Fibroblast of skin of left biceps (primary cell): ENCODE measurements at regions not wholly inside any gene's neighbourhood (a gene's known extent, or its start where the extent isn't known, plus 50 kb on each side); places are given as distances from the start of the nearest gene placed in this dataset.
"Not testable (repeated sequence)": the region's sequence is repeated elsewhere in the genome, so short reads cannot be mapped to it uniquely, and the experiment has no call there.

Experiments
- DNase-seq, 2 experiments: peaks; one replicate each; pipeline ENCODE4 v3.0.0-alpha.2; 2013; ENCODE audit warnings: low read depth in 2 of 2

- DNase-seq, result no peak
These were observed 90.3 kb downstream of the RPL27A start for GRCh38 chr11:8772571-8773519.

GRCh38 chr11:8773916-8774539, 91.4 kb downstream of the RPL27A start:
- DNase-seq, result no peak

GRCh38 chr11:8774916-8775315, 92.3 kb downstream of the RPL27A start:
- DNase-seq, result not testable (repeated sequence)

- no peak for DNase-seq
These were observed 92.7 kb downstream of the RPL27A start for GRCh38 chr11:8775332-8775731.

- no peak for DNase-seq
These were observed 93.1 kb downstream of the RPL27A start for GRCh38 chr11:8775734-8776133.

GRCh38 chr11:8776209-8776608, 93.6 kb downstream of the RPL27A start:
- no peak for DNase-seq

- no peak for DNase-seq
These were observed 95.5 kb downstream of the RPL27A start for GRCh38 chr11:8777907-8778767.

GRCh38 chr11:8779107-8779506, 96.5 kb downstream of the RPL27A start:
- no peak for DNase-seq

- DNase-seq, result no peak
These were observed 97.1 kb downstream of the RPL27A start for GRCh38 chr11:8779732-8780131.

- DNase-seq, result no peak
These were observed 102.4 kb downstream of the RPL27A start for GRCh38 chr11:8784954-8785353.

- no peak for DNase-seq
These were observed 102.9 kb downstream of the RPL27A start for GRCh38 chr11:8785457-8785856.

- DNase-seq, result no peak
These were observed 103.4 kb downstream of the RPL27A start for GRCh38 chr11:8785998-8786397.

- no peak for DNase-seq
These were observed 104.3 kb downstream of the RPL27A start for GRCh38 chr11:8786933-8787332.

GRCh38 chr11:8787372-8787771, 104.8 kb downstream of the RPL27A start:
- no peak for DNase-seq

- no peak for DNase-seq
These were observed 106.0 kb downstream of the RPL27A start for GRCh38 chr11:8788616-8789015.

- no peak for DNase-seq
These were observed 107.3 kb downstream of the RPL27A start for GRCh38 chr11:8789864-8790263.

GRCh38 chr11:8790968-8791367, 108.4 kb downstream of the RPL27A start:
- DNase-seq, result no peak

- DNase-seq, result no peak
These were observed 110.1 kb downstream of the RPL27A start for GRCh38 chr11:8792710-8793109.

- DNase-seq, result no peak
These were observed 110.7 kb downstream of the RPL27A start for GRCh38 chr11:8793114-8793777.

- no peak for DNase-seq
These were observed 111.5 kb downstream of the RPL27A start for GRCh38 chr11:8794126-8794525.

- no peak for DNase-seq
These were observed 112.1 kb downstream of the RPL27A start for GRCh38 chr11:8794677-8795103.

- DNase-seq, result no peak
These were observed 114.0 kb upstream of the AKIP1 start for GRCh38 chr11:8796941-8797340.
